ENCODE measurements at regions not wholly inside any gene's neighbourhood (a gene's known extent, or its start where the extent isn't known, plus 50 kb on each side); places are given as distances from the start of the nearest gene placed in this dataset.

DNA sequence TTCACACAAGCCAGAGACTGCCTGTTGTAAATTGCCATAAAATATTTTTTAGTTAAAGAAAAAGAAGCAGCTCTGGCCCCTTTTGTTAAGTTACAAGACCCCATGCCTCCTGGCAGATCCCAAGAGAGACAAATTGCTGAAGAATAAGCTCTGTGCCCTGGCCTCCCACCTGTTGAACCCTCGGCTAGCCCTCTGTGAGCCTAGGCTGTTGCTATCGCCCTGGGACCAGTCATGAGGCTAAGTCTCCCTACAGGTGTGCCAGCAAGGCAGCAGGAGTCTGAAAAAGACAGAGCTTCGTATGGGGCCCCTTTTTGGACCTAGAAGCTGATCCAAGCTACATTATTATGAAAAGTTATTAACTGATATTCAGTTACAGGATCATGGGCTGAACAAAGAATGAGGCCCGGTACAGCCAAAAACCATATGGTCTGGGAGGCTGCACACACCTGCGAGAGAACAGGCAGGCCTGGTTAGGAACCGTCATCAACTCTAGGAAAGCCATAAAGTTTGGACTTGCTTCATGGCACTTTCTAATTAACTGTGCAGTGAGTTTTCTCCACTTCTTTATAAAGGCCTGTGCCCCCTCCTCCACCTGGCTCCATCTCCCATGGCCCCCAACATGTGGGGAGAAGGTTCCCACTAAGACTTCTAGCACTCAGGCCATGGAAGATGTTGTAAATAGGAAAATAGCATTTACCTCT lies 384.7 kb downstream of the ENC1 start:
- no TSS peak for BruUV-seq (replicated peaks)

DNA sequence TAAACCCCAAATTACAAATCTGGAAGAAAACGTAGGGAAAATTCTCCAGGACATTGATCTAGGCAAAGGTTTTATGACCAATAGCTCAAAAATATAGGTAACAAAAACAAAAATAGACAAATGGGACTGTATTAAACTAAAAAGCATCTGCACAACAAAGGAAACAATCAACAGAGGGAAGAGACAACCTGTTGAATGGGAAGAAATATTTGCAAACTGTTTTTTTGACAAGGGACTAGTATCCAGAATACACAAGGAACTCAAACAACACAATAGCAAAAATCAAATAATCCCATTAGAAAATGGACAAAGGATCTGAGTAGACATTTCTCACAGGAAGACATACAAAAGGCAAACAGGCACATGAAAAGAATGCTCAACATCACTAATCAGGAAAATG lies 386.3 kb downstream of the ENC1 start:
- intact Hi-C loops (cut with micrococcal nuclease), result no loop called here
- Histone ChIP-seq H3K27me3 (ENCODE audit: low read length) (no peaks in the 10 kb centered on the region), H4K20me1 (ENCODE audit: low read length) (no peaks in the 10 kb centered on the region), H3K79me2 (ENCODE audit: low read length) (no peaks in the 10 kb centered on the region), H3K9ac (ENCODE audit: low read length) (no peak overlapping the region), H3F3A (ENCODE audit: low read length, unreplicated experiment) (no peaks in the 10 kb centered on the region), H3K4me2 (ENCODE audit: low read length) (no peak overlapping the region), H3K9me2 (replicated peaks; ENCODE audit: low read length) (no peaks in the 10 kb centered on the region), H3K27ac (ENCODE audit: low read length) (no peak overlapping the region), H3K4me3 (ENCODE audit: low read length) (no peak overlapping the region), H3K36me3 (ENCODE audit: low read depth, low read length) (no peaks in the 10 kb centered on the region), H3K4me1 (ENCODE audit: insufficient read depth, low read length) (peaks cover 31% of the 10 kb centered on the region), H3K9me3 (ENCODE audit: low read length) (no peaks in the 10 kb centered on the region), H2AFZ (ENCODE audit: low read length) (no peak overlapping the region)
- no TSS peak for BruUV-seq (replicated peaks)
- TF ChIP-seq EZH2 (IDR thresholded peaks at IDR 0.05; ENCODE audit: low read length, unreplicated experiment) (no peak), EZH2phosphoT487 (IDR thresholded peaks at IDR 0.05; ENCODE audit: borderline replicate concordance, low read length) (no peak)
- TF ChIP-seq, protein P1, sequence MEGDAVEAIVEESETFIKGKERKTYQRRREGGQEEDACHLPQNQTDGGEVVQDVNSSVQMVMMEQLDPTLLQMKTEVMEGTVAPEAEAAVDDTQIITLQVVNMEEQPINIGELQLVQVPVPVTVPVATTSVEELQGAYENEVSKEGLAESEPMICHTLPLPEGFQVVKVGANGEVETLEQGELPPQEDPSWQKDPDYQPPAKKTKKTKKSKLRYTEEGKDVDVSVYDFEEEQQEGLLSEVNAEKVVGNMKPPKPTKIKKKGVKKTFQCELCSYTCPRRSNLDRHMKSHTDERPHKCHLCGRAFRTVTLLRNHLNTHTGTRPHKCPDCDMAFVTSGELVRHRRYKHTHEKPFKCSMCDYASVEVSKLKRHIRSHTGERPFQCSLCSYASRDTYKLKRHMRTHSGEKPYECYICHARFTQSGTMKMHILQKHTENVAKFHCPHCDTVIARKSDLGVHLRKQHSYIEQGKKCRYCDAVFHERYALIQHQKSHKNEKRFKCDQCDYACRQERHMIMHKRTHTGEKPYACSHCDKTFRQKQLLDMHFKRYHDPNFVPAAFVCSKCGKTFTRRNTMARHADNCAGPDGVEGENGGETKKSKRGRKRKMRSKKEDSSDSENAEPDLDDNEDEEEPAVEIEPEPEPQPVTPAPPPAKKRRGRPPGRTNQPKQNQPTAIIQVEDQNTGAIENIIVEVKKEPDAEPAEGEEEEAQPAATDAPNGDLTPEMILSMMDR (conservative IDR thresholded peaks at IDR 0.05; ENCODE audit: low read depth, low read length), result no peak
- ATAC-seq (no peak), DNase-seq (no peak)
- POLR2A ChIA-PET (ENCODE audit: unreplicated experiment), result no interaction called here
- CTCF ChIA-PET, result no interaction called here

More for the DNA sequence above, 384.7 kb downstream of the ENC1 start:
- H3K36me3 ChIP-seq (ENCODE audit: low read depth, low read length), result no peaks in the 10 kb centered on the region
- intact Hi-C loops (cut with micrococcal nuclease), result no loop called here
- no peak overlapping the region for H3K4me3 ChIP-seq (ENCODE audit: low read length)
- TF ChIP-seq EZH2phosphoT487 (IDR thresholded peaks at IDR 0.05; ENCODE audit: borderline replicate concordance, low read length) (no peak), EZH2 (IDR thresholded peaks at IDR 0.05; ENCODE audit: low read length, unreplicated experiment) (no peak)
- TF ChIP-seq, protein P1 (conservative IDR thresholded peaks at IDR 0.05; ENCODE audit: low read depth, low read length), result no peak
- H4K20me1 ChIP-seq (ENCODE audit: low read length), result no peaks in the 10 kb centered on the region
- ChIA-PET POLR2A (ENCODE audit: unreplicated experiment) (no interaction called here), CTCF (no interaction called here)
- ATAC-seq, result no peak
- H3K9me3 ChIP-seq (ENCODE audit: low read length), result no peaks in the 10 kb centered on the region
- H3K4me1 ChIP-seq (ENCODE audit: insufficient read depth, low read length), result peaks cover 23% of the 10 kb centered on the region
- no peak overlapping the region for H3K9ac ChIP-seq (ENCODE audit: low read length)
- no peak overlapping the region for H2AFZ ChIP-seq (ENCODE audit: low read length)
- no peak overlapping the region for H3K27ac ChIP-seq (ENCODE audit: low read length)
- no peak for DNase-seq
- no peaks in the 10 kb centered on the region for H3K9me2 ChIP-seq (replicated peaks; ENCODE audit: low read length)
- H3K4me2 ChIP-seq (ENCODE audit: low read length), result no peak overlapping the region
- H3K79me2 ChIP-seq (ENCODE audit: low read length), result no peaks in the 10 kb centered on the region
- H3F3A ChIP-seq (ENCODE audit: low read length, unreplicated experiment), result no peaks in the 10 kb centered on the region
- no peaks in the 10 kb centered on the region for H3K27me3 ChIP-seq (ENCODE audit: low read length)

- Histone ChIP-seq H3K4me1 (ENCODE audit: insufficient read depth, low read length) (peaks cover 19% of the 10 kb centered on the region), H3K9me3 (ENCODE audit: low read length) (no peaks in the 10 kb centered on the region), H3K27ac (ENCODE audit: low read length) (no peak overlapping the region), H3K4me2 (ENCODE audit: low read length) (no peak overlapping the region), H3K27me3 (ENCODE audit: low read length) (no peaks in the 10 kb centered on the region), H3K9ac (ENCODE audit: low read length) (no peak overlapping the region), H3K4me3 (ENCODE audit: low read length) (no peak overlapping the region), H4K20me1 (ENCODE audit: low read length) (no peaks in the 10 kb centered on the region), H3K79me2 (ENCODE audit: low read length) (no peaks in the 10 kb centered on the region), H2AFZ (ENCODE audit: low read length) (no peak overlapping the region), H3K9me2 (replicated peaks; ENCODE audit: low read length) (no peaks in the 10 kb centered on the region), H3F3A (ENCODE audit: low read length, unreplicated experiment) (no peaks in the 10 kb centered on the region), H3K36me3 (ENCODE audit: low read depth, low read length) (no peaks in the 10 kb centered on the region)
- no peak for TF ChIP-seq EZH2phosphoT487 (IDR thresholded peaks at IDR 0.05; ENCODE audit: borderline replicate concordance, low read length)
- TF ChIP-seq EZH2 (IDR thresholded peaks at IDR 0.05; ENCODE audit: low read length, unreplicated experiment), result no peak
- TF ChIP-seq, protein P1 (conservative IDR thresholded peaks at IDR 0.05; ENCODE audit: low read depth, low read length), result no peak
- intact Hi-C loops (cut with micrococcal nuclease), result no loop called here
- ChIA-PET CTCF (no interaction called here), POLR2A (ENCODE audit: unreplicated experiment) (no interaction called here)
- no TSS peak for BruUV-seq (replicated peaks)
- no peak for DNase-seq
- ATAC-seq, result no peak
Observed at GRCh38 chr5:74252044-74252443, 388.5 kb downstream of the ENC1 start.
